Right forelimb (tissue), 1 donor: ENCODE measurements at regions not wholly inside any gene's neighbourhood (a gene's known extent, or its start where the extent isn't known, plus 50 kb on each side); places are given as distances from the start of the nearest gene placed in this dataset.

Source experiments
- DNase-seq: peaks from one replicate; pipeline ENCODE4 v3.0.0-alpha.2; 2018

DNA sequence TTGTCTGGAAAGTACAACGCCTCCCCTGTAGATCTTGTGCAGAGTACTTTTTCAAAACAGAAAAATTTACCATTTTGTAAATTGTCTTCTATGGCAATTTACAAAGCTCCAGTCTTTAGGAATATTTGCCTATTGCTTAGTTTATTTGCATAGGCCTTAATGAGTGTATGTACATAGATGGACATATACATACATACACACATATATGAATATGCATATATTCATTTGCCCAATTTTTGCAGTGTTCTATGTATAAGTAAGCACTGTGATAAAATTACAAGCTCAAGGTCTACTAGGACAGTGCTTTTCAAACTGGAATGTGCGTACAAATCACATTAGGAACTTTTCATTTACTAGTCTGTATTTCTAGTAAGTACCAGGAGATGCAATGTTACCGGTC lies 301.3 kb upstream of the SMARCA2 start:
- DNase-seq, result no peak

DNA sequence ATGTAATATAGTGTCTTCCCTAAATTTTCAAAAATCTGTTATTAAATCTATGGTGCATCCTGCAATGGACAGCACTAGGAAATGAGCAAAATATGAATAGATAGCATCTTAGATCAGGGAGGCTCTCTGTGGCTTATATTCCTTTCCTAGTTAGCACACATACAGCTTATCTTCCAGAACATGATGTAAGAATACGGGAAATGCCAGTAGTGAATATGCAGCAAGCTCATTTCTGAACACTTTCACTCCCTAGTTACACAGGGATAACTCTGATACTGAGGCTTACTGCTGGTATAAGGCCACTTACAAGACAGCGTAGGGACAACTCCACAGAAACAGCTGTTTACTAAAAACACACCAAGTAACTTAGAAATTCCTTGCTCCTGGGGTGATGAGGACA lies 297.3 kb upstream of the SMARCA2 start:
- DNase-seq, result no peak

DNA sequence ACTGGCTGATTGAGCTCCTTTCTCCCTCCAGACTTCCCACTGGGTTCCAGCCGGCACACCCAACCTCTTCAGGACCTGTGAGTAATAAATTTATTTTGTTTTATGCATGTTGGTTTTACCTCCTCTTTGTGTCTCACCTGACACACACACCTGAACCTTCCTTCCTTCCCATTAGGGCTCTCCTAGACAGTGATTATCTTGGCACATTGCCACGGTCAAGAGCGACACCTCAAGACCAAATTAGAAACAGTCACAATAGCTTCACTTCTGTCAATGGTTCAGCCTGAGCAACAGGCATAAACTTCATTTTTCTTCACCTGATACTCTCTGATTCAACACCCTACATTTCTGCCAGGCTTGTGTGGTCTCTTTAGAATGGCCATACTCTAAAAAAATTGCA lies 296.3 kb upstream of the SMARCA2 start:
- DNase-seq, result no peak

DNA sequence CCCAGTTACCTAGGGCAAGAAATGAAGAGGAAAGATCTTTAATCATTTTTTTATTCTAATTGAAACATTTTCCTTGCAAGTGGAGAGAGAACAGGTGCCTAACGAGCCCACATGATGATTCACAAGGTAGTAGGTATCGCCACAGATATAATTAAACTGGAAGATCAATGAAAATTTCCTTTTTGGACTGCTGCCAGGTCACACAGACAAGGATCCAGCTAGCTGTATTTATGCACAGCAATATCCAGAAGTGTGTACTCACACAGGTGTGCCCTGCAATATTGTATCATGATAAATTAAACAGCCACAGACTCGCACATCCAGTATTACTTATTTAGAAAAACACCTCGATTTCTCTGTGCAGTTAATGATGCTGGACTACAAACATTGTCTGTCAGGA lies 294.0 kb upstream of the SMARCA2 start:
- no peak for DNase-seq

DNA sequence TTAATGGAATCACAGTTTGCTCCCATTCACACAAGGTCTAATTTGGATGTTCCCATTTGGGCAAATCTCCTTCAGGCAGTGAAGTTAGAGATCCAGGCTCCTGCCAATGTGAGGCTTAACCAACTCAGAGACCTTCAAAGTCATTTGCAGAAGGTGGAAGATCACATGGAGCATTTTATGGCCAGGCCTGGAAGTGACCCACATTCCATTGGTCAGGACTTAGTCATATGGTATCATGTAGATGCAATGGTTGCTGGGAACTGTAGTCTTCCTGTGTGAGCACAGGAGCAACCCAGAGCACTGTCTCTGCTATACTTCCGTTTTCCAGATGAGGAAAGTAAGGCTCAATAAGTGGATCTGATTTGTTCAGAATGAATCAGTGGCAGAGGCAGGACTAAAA lies 292.7 kb upstream of the SMARCA2 start:
- no peak for DNase-seq

DNA sequence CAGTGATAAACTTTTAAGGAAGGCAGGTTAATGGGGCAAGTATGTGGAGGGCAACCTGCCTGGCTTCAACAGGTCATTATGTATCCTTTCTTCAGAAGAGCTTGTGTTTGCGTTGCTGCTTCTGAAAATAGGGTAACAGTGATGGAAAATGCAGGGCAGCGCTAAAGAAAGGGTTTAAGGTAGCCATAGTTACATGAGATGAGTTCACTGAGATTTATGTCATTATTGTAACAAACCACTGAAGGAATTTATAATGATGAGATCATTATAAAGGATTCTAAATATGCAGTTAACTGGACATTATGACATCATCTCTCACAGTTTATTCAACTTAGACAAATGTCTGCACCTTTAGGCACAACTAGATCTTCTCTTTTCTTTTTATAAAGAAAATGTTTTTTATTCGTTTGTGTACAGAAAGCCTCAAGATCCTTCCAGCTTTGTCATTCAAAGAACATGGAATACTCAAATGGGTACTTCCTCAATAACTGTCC lies 291.6 kb upstream of the SMARCA2 start:
- DNase-seq, result no peak

DNA sequence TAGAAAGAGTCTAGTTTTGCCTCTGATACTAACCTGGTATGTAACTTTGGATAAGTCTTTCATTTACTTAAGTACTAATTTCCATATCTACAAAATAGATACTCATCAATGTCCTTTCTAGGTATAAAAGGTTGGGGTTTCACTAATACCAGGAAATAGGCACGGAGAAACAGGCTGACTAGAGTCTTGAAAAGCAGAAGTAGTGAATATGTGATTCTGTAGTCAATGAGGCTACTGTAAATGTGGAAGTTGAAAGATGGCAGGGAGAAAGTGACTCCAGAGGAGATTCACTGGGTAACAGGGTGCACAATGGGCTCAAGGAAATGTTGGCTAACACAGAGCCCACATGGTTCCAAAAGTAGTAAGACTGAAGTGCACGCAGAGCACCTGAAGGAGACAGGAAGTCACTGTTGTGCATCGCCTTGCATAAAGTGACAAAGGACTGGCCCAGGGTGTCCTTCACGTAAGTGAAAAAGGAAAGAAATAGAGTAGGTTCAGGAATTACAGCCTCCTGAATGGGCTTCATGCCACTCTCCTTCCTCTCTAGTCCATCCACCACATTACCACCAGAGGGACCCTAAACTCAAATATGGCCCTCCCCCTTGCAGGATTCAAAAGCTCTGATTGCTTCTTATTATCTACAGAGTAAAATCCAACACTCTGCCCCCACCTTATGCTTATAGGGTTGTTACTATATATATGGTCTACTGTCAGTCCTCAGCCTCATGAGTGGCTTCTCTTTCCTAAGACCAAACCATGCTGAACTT lies 288.0 kb upstream of the SMARCA2 start:
- DNase-seq, result no peak

DNA sequence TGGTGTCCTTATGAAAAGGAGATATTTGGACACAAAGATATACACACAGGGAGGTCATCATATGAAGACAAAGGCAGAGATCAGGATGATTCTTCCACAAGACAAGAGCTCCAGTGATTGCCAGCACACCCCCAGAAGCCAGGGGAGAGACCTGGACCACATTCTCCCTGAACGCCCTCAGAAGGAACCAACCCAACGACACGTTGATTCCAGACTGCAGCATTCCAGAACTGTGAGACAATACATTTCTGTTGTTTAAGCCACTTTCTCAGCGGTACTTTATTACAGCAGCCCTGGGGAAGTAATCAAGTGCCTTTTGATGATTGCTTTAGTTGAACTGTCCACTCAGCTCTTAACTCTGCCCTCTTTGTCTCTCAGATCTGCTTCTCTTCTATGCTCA lies 285.5 kb upstream of the SMARCA2 start:
- DNase-seq, result no peak

DNA sequence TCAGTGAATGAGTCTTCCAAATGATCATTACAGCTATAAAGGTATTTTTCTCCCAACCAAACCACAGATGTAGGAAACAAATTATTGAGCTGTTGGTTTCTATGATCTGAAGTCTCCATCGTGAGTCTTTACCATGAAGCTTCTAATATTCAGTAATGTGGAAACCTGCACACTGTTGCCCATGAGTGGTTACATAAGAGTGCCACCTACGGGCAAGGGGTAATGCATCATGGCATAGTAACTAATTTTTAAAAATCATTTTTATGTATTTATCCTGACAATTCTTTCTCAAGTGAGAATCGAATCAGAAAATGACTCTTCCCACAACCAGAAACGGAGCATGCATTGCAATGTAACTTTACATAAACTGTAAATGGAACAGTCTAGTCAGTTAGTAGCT lies 282.5 kb upstream of the SMARCA2 start:
- DNase-seq, result no peak

DNA sequence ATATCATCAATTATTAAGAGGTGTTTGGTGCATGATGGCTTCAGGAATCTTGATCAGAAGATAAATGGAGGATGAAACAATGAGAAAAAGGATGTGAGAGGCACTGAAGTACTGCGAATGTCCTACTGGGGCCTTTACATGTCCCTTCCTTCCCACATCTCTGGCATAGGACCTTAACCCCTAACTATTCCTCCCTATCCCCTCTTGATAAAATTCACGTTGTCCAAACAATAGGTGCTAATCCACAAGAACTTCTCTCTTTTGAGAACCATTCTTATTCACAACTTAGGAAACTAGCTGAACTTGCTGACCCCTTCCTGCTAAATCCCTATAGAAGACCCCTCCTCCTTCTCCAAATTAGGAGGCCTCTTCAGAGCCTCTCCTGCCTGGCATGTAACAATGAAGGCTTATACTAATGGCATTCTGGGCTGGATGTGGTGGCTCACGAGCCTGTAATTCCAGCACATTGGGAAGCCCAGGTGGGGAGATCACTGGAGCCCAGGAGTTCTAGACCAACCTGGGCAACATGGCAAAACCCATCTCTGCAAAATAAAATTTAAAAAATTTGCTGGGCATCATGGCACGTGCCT lies 276.5 kb upstream of the SMARCA2 start:
- DNase-seq, result no peak

DNA sequence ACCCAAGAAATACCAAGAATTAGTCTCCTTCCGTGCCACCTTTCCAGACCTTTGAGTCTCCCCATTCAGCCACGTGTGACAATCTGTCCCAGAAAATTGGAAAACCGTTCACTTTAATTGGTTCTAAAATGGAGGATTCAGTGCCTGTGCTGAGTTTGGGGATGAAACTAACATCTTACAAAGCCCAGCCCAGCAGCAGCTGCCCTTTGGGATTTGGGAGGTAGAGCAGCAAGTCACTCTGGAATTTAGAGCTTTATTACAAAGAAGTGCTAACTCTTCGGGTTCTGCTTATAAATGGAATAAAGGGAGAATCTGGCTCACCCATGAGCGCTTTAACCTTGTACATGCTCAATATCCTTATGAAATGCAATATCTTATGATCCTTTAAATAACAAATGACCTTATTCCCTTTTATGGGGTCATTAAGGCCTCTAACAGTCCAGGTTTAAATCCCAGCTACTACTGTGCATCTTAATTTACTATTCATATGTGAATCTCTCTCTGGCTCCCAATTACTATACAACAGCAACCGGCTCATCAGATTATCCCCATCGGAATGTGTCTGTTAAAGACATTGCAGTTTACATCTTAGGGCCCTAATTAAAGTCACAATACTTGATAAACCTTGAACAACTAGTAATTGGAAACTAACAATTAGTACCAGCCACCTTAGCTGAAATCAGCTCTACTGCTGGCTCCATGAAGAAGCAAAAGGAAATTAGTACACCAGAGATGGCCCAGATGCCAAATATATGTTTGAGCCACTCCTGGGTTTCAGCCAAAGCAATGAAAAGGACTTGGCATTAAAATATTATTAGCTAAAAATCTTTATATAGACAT lies 271.8 kb upstream of the SMARCA2 start:
- no peak for DNase-seq

DNA sequence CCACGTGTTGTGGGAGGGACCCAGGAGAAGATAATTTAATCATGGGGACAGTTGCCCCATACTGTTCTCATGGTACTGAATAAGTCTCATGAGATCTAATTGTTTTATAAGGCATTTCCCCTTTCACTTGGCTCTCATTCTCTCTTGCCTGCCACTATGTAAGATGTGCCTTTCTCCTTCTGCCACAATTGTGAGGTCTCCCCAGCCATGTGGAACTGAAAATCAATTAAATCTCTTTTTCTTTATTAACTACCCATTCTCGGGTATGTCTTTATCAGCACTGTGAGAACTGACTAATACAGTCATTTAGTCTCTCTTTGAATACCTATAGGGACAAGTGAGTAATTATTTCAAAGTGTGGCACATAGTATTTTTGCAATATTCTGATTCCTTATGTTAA lies 269.2 kb upstream of the SMARCA2 start:
- DNase-seq, result no peak

DNA sequence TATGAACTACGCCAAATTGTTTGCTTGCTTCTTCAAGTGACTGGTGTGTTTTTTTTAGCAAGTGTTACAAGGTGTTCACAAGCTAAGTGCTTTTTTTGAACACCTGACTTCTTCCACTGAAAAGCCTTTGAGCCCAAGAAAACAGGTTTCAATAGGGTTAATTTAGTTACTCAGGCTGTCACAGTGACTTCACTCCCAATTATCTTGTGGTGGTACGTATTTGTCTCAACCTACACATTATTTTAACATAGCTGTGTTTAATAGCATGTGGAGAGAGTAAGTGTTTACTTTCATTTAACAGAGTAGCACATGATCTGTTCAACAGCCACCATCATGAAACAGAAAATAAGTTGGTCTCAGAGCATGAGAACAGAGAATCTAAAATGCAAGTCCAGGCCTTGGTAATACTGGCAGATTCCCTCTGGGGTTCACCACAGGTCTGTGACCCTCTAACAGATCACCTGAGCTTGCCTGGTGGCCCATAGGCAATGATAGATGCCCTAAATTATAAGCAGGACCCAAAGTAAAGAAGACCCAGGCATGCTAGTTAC lies 267.7 kb upstream of the SMARCA2 start:
- no peak for DNase-seq

DNA sequence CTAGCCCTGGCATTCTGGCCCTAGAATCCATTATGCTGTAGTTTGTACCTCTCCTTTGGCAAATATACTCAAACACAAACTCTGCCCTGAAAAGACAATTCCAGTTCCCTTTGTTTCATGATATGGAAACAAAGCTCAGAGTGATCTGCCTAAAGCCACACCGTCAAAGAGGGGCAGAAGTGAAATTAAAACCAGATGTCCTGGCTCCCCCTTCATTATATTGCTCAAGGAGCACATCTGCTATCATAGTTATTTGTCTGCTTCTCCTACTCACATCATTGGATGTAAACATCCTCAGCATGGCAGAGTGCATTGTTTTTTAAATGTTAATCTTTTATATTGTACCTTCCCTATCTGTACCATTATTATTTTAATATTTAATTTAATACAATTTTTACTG lies 266.7 kb upstream of the SMARCA2 start:
- no peak for DNase-seq

DNA sequence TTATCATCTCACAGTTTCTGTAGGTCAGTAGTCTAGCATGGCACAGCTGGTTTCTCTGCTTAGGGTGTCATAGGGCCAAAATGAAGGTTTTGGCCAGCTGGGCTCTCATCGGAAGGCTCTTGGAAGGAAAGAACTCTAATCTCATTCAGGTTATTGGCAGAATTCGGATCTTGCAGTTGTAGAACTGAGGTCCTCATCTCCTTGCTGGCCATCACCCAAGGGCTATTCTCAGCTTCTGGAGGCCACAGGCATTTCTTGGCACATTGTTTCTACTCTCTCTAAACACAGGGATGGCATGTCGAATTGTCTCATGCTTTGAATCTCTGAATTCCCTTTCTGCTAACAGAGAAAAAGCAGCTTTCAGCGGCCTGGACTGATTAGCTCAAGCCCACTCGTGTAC lies 258.0 kb upstream of the SMARCA2 start:
- DNase-seq, result no peak

DNA sequence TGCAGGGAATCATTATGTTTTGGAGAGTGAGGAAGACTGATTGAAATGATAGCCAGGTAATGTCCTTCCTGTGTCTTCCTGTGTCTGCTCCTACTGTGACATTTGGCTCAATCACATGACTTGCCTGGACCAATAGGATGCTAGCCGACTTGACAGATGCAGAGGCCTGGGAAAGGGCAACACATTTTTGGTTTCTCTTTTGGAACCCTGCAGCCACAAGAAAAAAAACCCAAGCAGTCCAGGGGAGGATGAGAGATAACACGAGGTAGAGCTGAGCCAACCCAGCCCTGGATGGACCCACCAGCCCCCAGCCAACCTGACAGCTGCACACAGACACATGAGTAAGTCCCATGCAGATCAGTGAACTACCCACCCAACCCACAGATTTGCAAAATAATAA lies 256.1 kb upstream of the SMARCA2 start:
- no peak for DNase-seq

DNA sequence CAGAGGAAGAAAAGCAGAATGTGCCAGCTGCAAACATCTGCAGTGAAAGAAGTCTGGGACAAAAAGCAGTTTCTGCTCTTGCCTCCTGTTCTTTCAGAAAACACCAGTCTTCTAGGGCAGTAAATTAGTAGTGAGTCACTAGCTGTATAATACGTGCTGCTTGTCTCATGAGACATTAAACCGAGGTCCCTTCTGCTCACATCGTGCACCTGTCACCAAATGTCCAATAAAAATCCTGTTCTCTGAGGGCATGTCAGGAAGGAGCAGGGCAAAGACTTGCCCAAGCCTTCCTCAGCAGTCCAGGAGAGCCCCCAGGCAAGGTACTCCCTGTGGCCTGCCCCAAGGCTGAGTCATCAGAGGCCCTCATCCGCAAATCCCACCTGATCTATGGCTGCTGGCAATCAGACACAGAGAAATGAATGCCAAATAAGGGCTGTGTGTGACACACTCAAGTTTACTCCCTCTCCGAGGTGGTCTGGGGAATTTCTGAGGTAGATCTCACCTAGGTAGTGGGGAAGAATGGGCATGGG lies 255.3 kb upstream of the SMARCA2 start:
- DNase-seq, result no peak

DNA sequence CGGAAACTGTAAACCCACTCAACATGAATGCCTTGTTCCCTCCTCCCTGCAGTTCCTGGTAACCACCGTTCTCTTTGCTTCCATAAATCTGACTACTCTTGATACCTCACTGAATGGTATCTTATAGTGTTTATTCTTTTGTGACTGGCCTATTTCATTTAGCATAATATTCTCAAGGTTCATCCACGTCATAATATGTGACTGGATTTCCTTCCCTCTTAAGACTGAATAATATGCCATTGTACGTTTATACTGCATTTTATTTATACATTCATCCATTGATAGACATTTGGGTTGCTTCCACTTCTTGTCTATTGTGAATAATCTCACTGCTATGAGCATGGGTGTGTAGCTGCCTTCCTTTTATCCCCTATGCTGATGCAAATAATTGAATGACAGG lies 253.3 kb upstream of the SMARCA2 start:
- no peak for DNase-seq

DNA sequence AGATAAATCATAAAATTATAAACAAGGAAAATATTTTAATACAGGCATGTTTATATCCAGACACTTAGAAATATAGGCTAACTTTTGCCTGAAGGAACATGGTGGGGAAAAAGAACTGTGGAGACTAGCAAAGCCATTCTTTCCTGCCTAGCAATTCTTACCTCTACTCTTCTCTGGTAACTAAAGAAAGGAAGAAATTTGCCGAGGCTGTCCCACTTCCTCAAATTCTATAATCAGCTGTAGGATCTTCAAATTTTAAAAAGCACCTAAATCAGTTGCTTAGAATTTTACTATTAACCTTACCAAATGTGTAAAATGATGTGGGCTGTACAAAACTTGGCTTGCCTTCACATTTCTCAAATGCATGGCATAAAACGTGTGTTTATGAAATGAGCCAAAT lies 249.1 kb upstream of the SMARCA2 start:
- no peak for DNase-seq

DNA sequence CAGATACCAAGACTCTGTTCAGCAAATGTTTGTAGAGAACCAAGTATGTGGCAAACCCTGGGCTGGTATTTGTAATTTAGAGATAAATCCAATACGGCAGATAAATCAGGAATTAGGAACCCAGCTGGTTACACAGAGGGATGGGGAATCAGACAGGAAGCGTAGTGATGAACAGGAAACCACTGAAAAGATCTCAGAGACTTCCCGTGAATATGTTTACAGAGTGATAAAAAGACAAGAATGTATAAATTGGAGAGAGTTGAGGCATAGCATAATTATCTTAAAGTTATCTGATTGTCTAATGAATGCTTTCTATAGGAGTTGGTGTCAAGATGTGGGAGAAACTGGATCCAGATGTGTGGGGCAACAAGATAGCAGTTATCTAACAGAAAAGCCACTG lies 246.6 kb upstream of the SMARCA2 start:
- DNase-seq, result no peak

DNA sequence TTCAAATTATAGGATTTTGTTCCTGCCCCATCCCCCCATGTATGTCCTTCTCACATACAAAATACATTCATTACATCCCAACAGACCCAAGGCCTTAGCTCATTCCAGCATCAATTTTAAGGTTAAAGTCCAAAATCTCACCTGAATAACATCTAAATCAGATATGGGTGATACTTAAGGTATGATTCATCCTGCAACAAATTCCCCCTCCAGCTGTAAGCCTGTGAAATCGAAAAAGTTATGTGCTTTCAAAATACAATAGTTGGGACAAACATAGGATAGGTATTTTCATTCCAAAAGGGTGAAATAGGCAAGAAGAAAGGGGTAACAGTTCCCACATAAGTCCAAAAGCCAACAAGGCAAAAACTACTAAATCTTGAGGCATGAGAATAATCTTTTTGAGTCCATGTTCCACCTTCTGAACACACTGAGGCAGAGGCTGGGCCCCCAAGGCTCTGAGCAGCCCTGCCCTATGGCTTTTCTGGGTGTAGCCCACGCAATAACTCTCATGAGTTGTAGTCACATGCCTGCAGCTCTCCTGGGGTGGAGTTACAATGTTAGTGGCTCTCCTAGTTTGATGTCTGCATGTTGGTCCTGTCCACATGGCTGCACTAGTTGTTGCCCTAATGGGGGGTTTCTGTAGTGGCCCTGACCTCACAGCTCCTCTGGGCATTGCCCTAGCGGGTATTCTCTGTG lies 243.9 kb upstream of the SMARCA2 start:
- no peak for DNase-seq

DNA sequence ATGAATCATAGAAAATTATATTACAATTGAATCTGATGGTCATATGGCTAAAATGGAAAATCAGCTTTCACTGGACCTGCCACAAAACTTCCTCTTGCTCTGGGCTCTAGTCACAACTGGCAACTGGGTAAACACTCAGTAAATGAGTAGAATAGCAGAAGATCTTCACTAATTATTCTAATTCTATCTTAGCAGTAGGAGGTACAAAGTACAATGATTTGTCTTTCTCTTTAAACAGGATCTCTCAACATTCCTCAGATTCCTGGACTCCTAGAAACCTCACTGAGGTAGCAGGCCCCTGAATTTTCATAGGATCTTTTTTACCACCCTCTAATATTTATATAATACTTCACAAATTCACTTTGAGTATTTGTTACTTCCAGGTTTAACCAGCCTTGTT lies 239.9 kb upstream of the SMARCA2 start:
- DNase-seq, result no peak

DNA sequence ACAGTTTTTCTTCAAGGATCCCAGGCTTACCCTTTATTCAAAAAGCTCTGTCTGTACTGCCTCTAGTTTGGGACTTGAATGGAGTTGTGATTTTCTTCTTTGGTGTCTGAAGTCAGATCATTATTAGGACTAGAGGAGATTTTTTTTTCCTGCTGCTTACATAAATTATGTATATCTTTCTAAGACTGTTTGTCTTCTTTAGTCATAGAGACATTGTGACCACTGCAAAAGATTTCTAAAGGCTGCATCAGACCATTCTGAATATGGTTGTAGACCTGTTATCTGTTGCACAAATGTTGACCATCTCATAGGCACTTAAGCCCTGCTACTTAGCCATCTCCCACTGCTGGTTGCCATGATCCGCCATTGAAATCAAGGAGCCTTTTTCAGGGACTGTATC lies 238.5 kb upstream of the SMARCA2 start:
- DNase-seq, result no peak
